BE2C (cell line): ENCODE measurements at regions not wholly inside any gene's neighbourhood (a gene's known extent, or its start where the extent isn't known, plus 50 kb on each side); places are given as distances from the start of the nearest gene placed in this dataset.

Experiments
- DNase-seq: peaks from one replicate; pipeline ENCODE4 v3.0.0-alpha.2; 2020
- H3K27me3 ChIP-seq: fragments of 250-450 bp; sonication (Bioruptor Pico); 2 replicates; pipeline ENCODE4 v1.5.1; 2020; ENCODE audit warnings: mild to moderate bottlenecking
- H3K36me3 ChIP-seq: fragments of 250-450 bp; sonication (Bioruptor Pico); 2 replicates; pipeline ENCODE4 v1.5.1; 2020; ENCODE audit warnings: mild to moderate bottlenecking
- H3K4me1 ChIP-seq: fragments of 250-450 bp; sonication (Bioruptor Pico); 2 replicates; pipeline ENCODE4 v1.5.1; 2020
- H3K4me3 ChIP-seq: 2 replicates; pipeline ENCODE4 v1.5.1; 2011; ENCODE audit warnings: low read depth, low read length
- H3K9me3 ChIP-seq: fragments of 250-450 bp; sonication (Bioruptor Pico); 2 replicates; pipeline ENCODE4 v1.5.1; 2020
- CTCF ChIP-seq: IDR thresholded peaks from 2 replicates; pipeline ENCODE4 v1.5.1; 2012; ENCODE audit warnings: mild to moderate bottlenecking, low read depth, low read length

- DNase-seq: no peak
- Histone ChIP-seq H3K9me3 (no peaks in the 10 kb centered on the region), H3K27me3 (no peaks in the 10 kb centered on the region), H3K36me3 (no peaks in the 10 kb centered on the region), H3K4me3 (no peak overlapping the region), H3K4me1 (no peaks in the 10 kb centered on the region)
- TF ChIP-seq CTCF: no peak
Measured at GRCh38 chr9:106634183-106634582, 228.8 kb upstream of the ZNF462 start.

GRCh38 chr9:106634641-106635040, 228.3 kb upstream of the ZNF462 start:
- Histone ChIP-seq H3K4me1 (no peaks in the 10 kb centered on the region), H3K9me3 (no peaks in the 10 kb centered on the region), H3K27me3 (no peaks in the 10 kb centered on the region), H3K36me3 (no peaks in the 10 kb centered on the region), H3K4me3 (no peak overlapping the region)
- no peak for DNase-seq
- no peak for TF ChIP-seq CTCF

- no peaks in the 10 kb centered on the region for H3K4me1 ChIP-seq
- DNase-seq: no peak
- no peak for TF ChIP-seq CTCF
Measured at GRCh38 chr9:106637486-106637885, 225.5 kb upstream of the ZNF462 start.

GRCh38 chr9:106639873-106640568, 222.9 kb upstream of the ZNF462 start:
- Histone ChIP-seq H3K4me3 (no peak overlapping the region), H3K9me3 (no peaks in the 10 kb centered on the region), H3K27me3 (no peaks in the 10 kb centered on the region), H3K4me1 (no peaks in the 10 kb centered on the region), H3K36me3 (no peaks in the 10 kb centered on the region)
- TF ChIP-seq CTCF: no peak
- no peak for DNase-seq

More at GRCh38 chr9:106637486-106637885, 225.5 kb upstream of the ZNF462 start:
- Histone ChIP-seq H3K9me3 (no peaks in the 10 kb centered on the region), H3K36me3 (no peaks in the 10 kb centered on the region), H3K4me3 (no peak overlapping the region), H3K27me3 (no peaks in the 10 kb centered on the region)

- H3K4me1 ChIP-seq: no peaks in the 10 kb centered on the region
- no peaks in the 10 kb centered on the region for H3K27me3 ChIP-seq
- no peaks in the 10 kb centered on the region for H3K36me3 ChIP-seq
- no peak overlapping the region for H3K4me3 ChIP-seq
- H3K9me3 ChIP-seq: no peaks in the 10 kb centered on the region
- TF ChIP-seq CTCF: no peak
- DNase-seq: no peak
Measured at GRCh38 chr9:106643211-106643930, 219.6 kb upstream of the ZNF462 start.

GRCh38 chr9:106644661-106645060, 218.3 kb upstream of the ZNF462 start:
- no peak for DNase-seq
- Histone ChIP-seq H3K4me3 (no peak overlapping the region), H3K36me3 (no peaks in the 10 kb centered on the region), H3K4me1 (no peaks in the 10 kb centered on the region), H3K9me3 (no peaks in the 10 kb centered on the region), H3K27me3 (no peaks in the 10 kb centered on the region)
- no peak for TF ChIP-seq CTCF
